H9 (cell line): ENCODE measurements at regions not wholly inside any gene's neighbourhood (a gene's known extent, or its start where the extent isn't known, plus 50 kb on each side); places are given as distances from the start of the nearest gene placed in this dataset.

Experiments used
- DNase-seq: peaks from one replicate; pipeline ENCODE4 v3.0.0-alpha.2; 2017
- H2AFZ ChIP-seq: one replicate; pipeline ENCODE4 v1.6.1; 2013; ENCODE audit warnings: mild to moderate bottlenecking, low read length, control low read depth, moderate library complexity
- H2AK5ac ChIP-seq: 2 replicates; pipeline ENCODE4 v1.6.1; 2013; ENCODE audit warnings: low read length, control low read depth, mixed read lengths; ENCODE audit not compliant: insufficient read length
- H2BK120ac ChIP-seq: one replicate; pipeline ENCODE4 v1.6.1; 2013; ENCODE audit warnings: low read depth, mild to moderate bottlenecking, low read length, control low read depth, inconsistent platforms; ENCODE audit not compliant: poor library complexity, severe bottlenecking
- H2BK12ac ChIP-seq: 2 replicates; pipeline ENCODE4 v1.6.1; 2013; ENCODE audit warnings: low read length, control low read depth, mixed read lengths, low read depth; ENCODE audit not compliant: insufficient read length
- H2BK15ac ChIP-seq: 2 replicates; pipeline ENCODE4 v1.6.1; 2013; ENCODE audit warnings: low read depth, low read length, control low read depth
- H2BK20ac ChIP-seq: one replicate; pipeline ENCODE4 v1.6.1; 2013; ENCODE audit warnings: low read depth, mild to moderate bottlenecking, low read length, control low read depth, inconsistent platforms; ENCODE audit not compliant: poor library complexity, severe bottlenecking
- H2BK5ac ChIP-seq: 2 replicates; pipeline ENCODE4 v1.6.1; 2013; ENCODE audit warnings: low read length, control low read depth, mixed read lengths; ENCODE audit not compliant: insufficient read length
- H3K14ac ChIP-seq: 2 replicates; pipeline ENCODE4 v1.6.1; 2013; ENCODE audit warnings: low read length, control low read depth; ENCODE audit not compliant: insufficient read depth
- H3K18ac ChIP-seq: 2 replicates; pipeline ENCODE4 v1.6.1; 2013; ENCODE audit warnings: low read depth, mild to moderate bottlenecking, mixed read lengths, low read length, control low read depth; ENCODE audit not compliant: insufficient read length
- H3K23ac ChIP-seq: 2 replicates; pipeline ENCODE4 v1.6.1; 2013; ENCODE audit warnings: low read length, control low read depth, mixed read lengths, low read depth; ENCODE audit not compliant: insufficient read length
- H3K23me2 ChIP-seq: 2 replicates; pipeline ENCODE4 v1.6.1; 2013; ENCODE audit warnings: low read depth, mild to moderate bottlenecking, mixed read lengths, low read length, control low read depth; ENCODE audit not compliant: insufficient read length, poor library complexity, severe bottlenecking
- H3K27ac ChIP-seq: 2 replicates; pipeline ENCODE4 v1.5.1; 2013; ENCODE audit warnings: low read length, control low read depth, mixed read lengths, low read depth; ENCODE audit not compliant: insufficient read length
- H3K27me3 ChIP-seq: 2 replicates; pipeline ENCODE4 v1.6.1; 2013; ENCODE audit warnings: low read length, control low read depth, inconsistent platforms; ENCODE audit not compliant: insufficient read depth
- H3K4ac ChIP-seq: 2 replicates; pipeline ENCODE4 v1.6.1; 2013; ENCODE audit warnings: low read depth, mild to moderate bottlenecking, control low read depth, inconsistent platforms, low read length, moderate library complexity
- H3K4me1 ChIP-seq: 2 replicates; pipeline ENCODE4 v1.6.1; 2013; ENCODE audit warnings: low read length, control low read depth, inconsistent platforms; ENCODE audit not compliant: insufficient read depth
- H3K4me2 ChIP-seq: 2 replicates; pipeline ENCODE4 v1.6.1; 2013; ENCODE audit warnings: low read length, control low read depth, mixed read lengths; ENCODE audit not compliant: insufficient read length, insufficient read depth
- H3K56ac ChIP-seq: 2 replicates; pipeline ENCODE4 v1.6.1; 2013; ENCODE audit warnings: low read depth, mild to moderate bottlenecking, mixed read lengths, low read length, control low read depth; ENCODE audit not compliant: insufficient read length
- H3K79me1 ChIP-seq: 2 replicates; pipeline ENCODE4 v1.6.1; 2013; ENCODE audit warnings: low read depth, mild to moderate bottlenecking, moderate library complexity, low read length, control low read depth, inconsistent platforms; ENCODE audit not compliant: insufficient read depth, poor library complexity, severe bottlenecking
- H3K79me2 ChIP-seq: 2 replicates; pipeline ENCODE4 v1.6.1; 2013; ENCODE audit warnings: low read length, control low read depth, inconsistent platforms; ENCODE audit not compliant: insufficient read depth
- H3K9ac ChIP-seq: 2 replicates; pipeline ENCODE4 v1.6.1; 2013; ENCODE audit warnings: low read length, control low read depth, mixed read lengths; ENCODE audit not compliant: insufficient read length; ENCODE audit errors: extremely low read depth
- H3K9me3 ChIP-seq: one replicate; pipeline ENCODE4 v1.6.1; 2013; ENCODE audit warnings: low read depth, low read length, inconsistent platforms; ENCODE audit not compliant: control insufficient read depth
- H3T11ph ChIP-seq: one replicate; pipeline ENCODE4 v1.6.1; 2013; ENCODE audit warnings: mild to moderate bottlenecking, low read length, control low read depth, inconsistent platforms
- H4K20me1 ChIP-seq: one replicate; pipeline ENCODE4 v1.6.1; 2013; ENCODE audit not compliant: control insufficient read depth, insufficient read length, insufficient read depth
- H4K5ac ChIP-seq: 2 replicates; pipeline ENCODE4 v1.6.1; 2013; ENCODE audit warnings: low read depth, mild to moderate bottlenecking, mixed read lengths, low read length, control low read depth; ENCODE audit not compliant: insufficient read length
- H4K8ac ChIP-seq: replicated peaks from 2 replicates; pipeline ENCODE4 v1.6.1; 2013; ENCODE audit warnings: low read length, control low read depth, mixed read lengths, low read depth; ENCODE audit not compliant: insufficient read length
- H4K91ac ChIP-seq: 2 replicates; pipeline ENCODE4 v1.6.1; 2013; ENCODE audit warnings: low read depth, mild to moderate bottlenecking, moderate library complexity, mixed read lengths, low read length, control low read depth; ENCODE audit not compliant: insufficient read length
- H3K27ac Mint-ChIP-seq, 3 experiments: 2 replicates in 2 of 3; 3 replicates in 1 of 3; pipeline ENCODE4 v1.8.0; 2020 to 2021; ENCODE audit warnings: mixed read lengths in 3 of 3, mild to moderate bottlenecking in 1 of 3, moderate library complexity in 1 of 3
- H3K27me3 Mint-ChIP-seq: 2 replicates; pipeline ENCODE4 v1.8.0; 2021; ENCODE audit warnings: low read depth, mild to moderate bottlenecking, moderate library complexity, mixed read lengths
- H3K36me3 Mint-ChIP-seq, 3 experiments: 2 replicates in 2 of 3; 3 replicates in 1 of 3; pipeline ENCODE4 v1.8.0; 2020 to 2021; ENCODE audit warnings: low read depth in 3 of 3, mixed read lengths in 3 of 3; ENCODE audit not compliant: insufficient read depth in 1 of 3
- H3K4me1 Mint-ChIP-seq, 2 experiments: 2 replicates each; pipeline ENCODE4 v1.8.0; 2020; ENCODE audit warnings: mixed read lengths in 2 of 2
- H3K4me3 Mint-ChIP-seq, 2 experiments: 2 replicates in 1 of 2; 3 replicates in 1 of 2; pipeline ENCODE4 v1.8.0; 2020 to 2021; ENCODE audit warnings: mild to moderate bottlenecking in 2 of 2, mixed read lengths in 2 of 2, moderate library complexity in 1 of 2
- H3K9me3 Mint-ChIP-seq, 2 experiments: 2 replicates in 1 of 2; 3 replicates in 1 of 2; pipeline ENCODE4 v1.8.0; 2020; ENCODE audit warnings: mild to moderate bottlenecking in 2 of 2, mixed read lengths in 2 of 2, moderate library complexity in 1 of 2
- CTCF ChIP-seq: fragments of 200-600 bp; sonication (generic); conservative IDR thresholded peaks from 3 replicates; pipeline ENCODE4 v1.8.0; 2021; ENCODE audit warnings: antibody characterized with exemption, mild to moderate bottlenecking
- WGBS: extraction: QIAGEN DNeasy Blood & Tissue Kit; methylation state at CpG from one replicate; pipeline ENCODE4 v1.1.7; 2013; ENCODE audit warnings: missing lambda C conversion rate, low lambda C conversion rate, mixed read lengths; ENCODE audit not compliant: insufficient read length; ENCODE audit errors: extremely low coverage; 5-methylcytosine and 5-hydroxymethylcytosine counted together

- Histone ChIP-seq H2BK20ac (no peak overlapping the region), H3K14ac (no peak overlapping the region), H2AFZ (no peak overlapping the region), H3K27ac (no peak overlapping the region), H3K18ac (no peak overlapping the region), H3K23ac (no peak overlapping the region), H2BK120ac (no peak overlapping the region), H3K23me2 (no peaks in the 10 kb centered on the region), H3K79me1 (no peaks in the 10 kb centered on the region), H4K8ac (no peak overlapping the region), H2BK12ac (no peak overlapping the region), H3K56ac (no peak overlapping the region), H3K79me2 (no peaks in the 10 kb centered on the region), H3K27me3 (no peaks in the 10 kb centered on the region), H3K4ac (no peak overlapping the region), H4K5ac (no peak overlapping the region), H3K4me1 (no peaks in the 10 kb centered on the region), H3K4me2 (no peak overlapping the region), H3K9ac (no peak overlapping the region), H2AK5ac (no peak overlapping the region), H4K20me1 (no peaks in the 10 kb centered on the region), H4K91ac (no peak overlapping the region), H2BK15ac (no peak overlapping the region), H2BK5ac (no peak overlapping the region), H3K9me3 (no peaks in the 10 kb centered on the region), H3T11ph (no peak overlapping the region)
- H3K4me3 Mint-ChIP-seq = no peak overlapping the region
- H3K4me1 Mint-ChIP-seq = no peaks in the 10 kb centered on the region
- H3K36me3 Mint-ChIP-seq = no peaks in the 10 kb centered on the region
- H3K9me3 Mint-ChIP-seq = peaks cover under 1 to 2% of the 10 kb centered on the region in 2 experiments; a peak in 3 of 5 replicates
- WGBS = no CpG with 5 or more reads among the region's 1 CpG
- TF ChIP-seq CTCF = no peak
- H3K27ac Mint-ChIP-seq = no peak overlapping the region; a peak in 1 of 7 replicates
- DNase-seq = no peak
- no peaks in the 10 kb centered on the region for H3K27me3 Mint-ChIP-seq
Observed at GRCh38 chr18:71022389-71022788, 733.5 kb downstream of the SOCS6 start.
